PC-3 (cell line): ENCODE measurements at regions not wholly inside any gene's neighbourhood (a gene's known extent, or its start where the extent isn't known, plus 50 kb on each side); places are given as distances from the start of the nearest gene placed in this dataset.

Experiments
- CTCF ChIP-seq: fragments of 300-600 bp; sonication (generic); conservative IDR thresholded peaks from 2 replicates; pipeline ENCODE4 v1.5.1; 2017; ENCODE audit warnings: antibody characterized with exemption, low read depth, mild to moderate bottlenecking, low read length
- EZH2 ChIP-seq: fragments of 300-600 bp; sonication (generic); IDR thresholded peaks from one replicate; pipeline ENCODE4 v1.6.1; 2017; ENCODE audit warnings: antibody characterized with exemption, mild to moderate bottlenecking, low read length; ENCODE audit not compliant: unreplicated experiment
- EZH2phosphoT487 ChIP-seq: fragments of 300-600 bp; sonication (generic); IDR thresholded peaks from 2 replicates; pipeline ENCODE4 v1.6.1; 2018; ENCODE audit warnings: mild to moderate bottlenecking, antibody characterized with exemption, low read length, borderline replicate concordance

- TF ChIP-seq CTCF (no peak), EZH2 (no peak), EZH2phosphoT487 (no peak)
These were observed 280.4 kb downstream of the TMEM167A start for GRCh38 chr5:82796643-82797416.
